Ovary (tissue), 3 donors: ENCODE measurements at regions not wholly inside any gene's neighbourhood (a gene's known extent, or its start where the extent isn't known, plus 50 kb on each side); places are given as distances from the start of the nearest gene placed in this dataset.

Experiments
- POLR2A ChIP-seq: fragments of 450-650 bp; IDR thresholded peaks from one replicate; pipeline ENCODE4 v1.6.1; 2017; ENCODE audit warnings: antibody characterized with exemption, mild to moderate bottlenecking, moderate library complexity
- TF ChIP-seq, protein P1 (sequence below), 3 donors: fragments of 450-650 bp in 2 of 3; fragments of 200-600 bp in 1 of 3; IDR thresholded peaks; one replicate each; pipeline versions ENCODE4 v1.5.1 to v1.8.0; 2016 to 2022; ENCODE audit warnings: antibody characterized with exemption in 3 of 3, mild to moderate bottlenecking in 1 of 3
- donor health status: DM: no; HTN: no; CAD: no.

GRCh38 chr3:106338582-106339214 is 469.9 kb upstream of the CBLB start:
- TF ChIP-seq POLR2A = no peak
- TF ChIP-seq, protein P1, sequence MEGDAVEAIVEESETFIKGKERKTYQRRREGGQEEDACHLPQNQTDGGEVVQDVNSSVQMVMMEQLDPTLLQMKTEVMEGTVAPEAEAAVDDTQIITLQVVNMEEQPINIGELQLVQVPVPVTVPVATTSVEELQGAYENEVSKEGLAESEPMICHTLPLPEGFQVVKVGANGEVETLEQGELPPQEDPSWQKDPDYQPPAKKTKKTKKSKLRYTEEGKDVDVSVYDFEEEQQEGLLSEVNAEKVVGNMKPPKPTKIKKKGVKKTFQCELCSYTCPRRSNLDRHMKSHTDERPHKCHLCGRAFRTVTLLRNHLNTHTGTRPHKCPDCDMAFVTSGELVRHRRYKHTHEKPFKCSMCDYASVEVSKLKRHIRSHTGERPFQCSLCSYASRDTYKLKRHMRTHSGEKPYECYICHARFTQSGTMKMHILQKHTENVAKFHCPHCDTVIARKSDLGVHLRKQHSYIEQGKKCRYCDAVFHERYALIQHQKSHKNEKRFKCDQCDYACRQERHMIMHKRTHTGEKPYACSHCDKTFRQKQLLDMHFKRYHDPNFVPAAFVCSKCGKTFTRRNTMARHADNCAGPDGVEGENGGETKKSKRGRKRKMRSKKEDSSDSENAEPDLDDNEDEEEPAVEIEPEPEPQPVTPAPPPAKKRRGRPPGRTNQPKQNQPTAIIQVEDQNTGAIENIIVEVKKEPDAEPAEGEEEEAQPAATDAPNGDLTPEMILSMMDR (IDR thresholded peaks at IDR 0.05) = no peak
